Activated CD4-positive, alpha-beta T cell treated with anti-CD3 and anti-CD28 coated beads for 36 hours (primary cell): ENCODE measurements at regions not wholly inside any gene's neighbourhood (a gene's known extent, or its start where the extent isn't known, plus 50 kb on each side); places are given as distances from the start of the nearest gene placed in this dataset.
"Not testable (repeated sequence)": the region's sequence is repeated elsewhere in the genome, so short reads cannot be mapped to it uniquely, and the experiment has no call there.

Source experiments
- ATAC-seq: fragments of 200-7000 bp; cut with Tn5 transposase; one replicate; pipeline ENCODE4 v1.10.0; 2021; ENCODE audit warnings: mild to moderate bottlenecking, moderate library complexity
- CTCF ChIA-PET: fragments of 350-600 bp; sonication (Branson Sonifier 250); formaldehyde crosslinking; loops from one replicate; lab custom pipeline; 2021; ENCODE audit warnings: antibody characterized with exemption; lab: Charles Lee
- POLR2A ChIA-PET: fragments of 350-600 bp; sonication (Branson Sonifier 250); formaldehyde crosslinking; loops from one replicate; lab custom pipeline; 2021; ENCODE audit warnings: antibody characterized with exemption, inconsistent platforms; lab: Charles Lee
- DNase-seq: peaks from one replicate; pipeline ENCODE4 v3.0.0-alpha.2; 2020
- H3K27ac Mint-ChIP-seq: one replicate; pipeline ENCODE4 v1.8.0; 2021; ENCODE audit warnings: mixed read lengths
- H3K27me3 Mint-ChIP-seq: one replicate; pipeline ENCODE4 v1.8.0; 2021; ENCODE audit warnings: mixed read lengths
- H3K36me3 Mint-ChIP-seq: one replicate; pipeline ENCODE4 v1.8.0; 2021; ENCODE audit warnings: low read depth, mixed read lengths
- H3K4me1 Mint-ChIP-seq: one replicate; pipeline ENCODE4 v1.8.0; 2021; ENCODE audit warnings: mixed read lengths
- H3K4me3 Mint-ChIP-seq: one replicate; pipeline ENCODE4 v1.8.0; 2021; ENCODE audit warnings: mild to moderate bottlenecking, moderate library complexity, mixed read lengths
- H3K9me3 Mint-ChIP-seq: one replicate; pipeline ENCODE4 v1.8.0; 2021; ENCODE audit warnings: low read depth, mixed read lengths
- intact Hi-C, 2 experiments: fragments of 100-400 bp; cut with DNase I in 1 of 2; cut with micrococcal nuclease in 1 of 2; formaldehyde crosslinking; loops; one replicate each; pipeline versions ENCODE4 v1.14.2 to v1.15.1; 2022 to 2024; cut with DNase I, micrococcal nuclease

- no peaks in the 10 kb centered on the region for H3K27me3 Mint-ChIP-seq
- H3K4me1 Mint-ChIP-seq, result no peaks in the 10 kb centered on the region
- ChIA-PET CTCF (no interaction called here), POLR2A (no interaction called here)
- H3K27ac Mint-ChIP-seq, result no peak overlapping the region
- ATAC-seq, result no peak
- H3K36me3 Mint-ChIP-seq, result no peaks in the 10 kb centered on the region
- intact Hi-C loops, result no loop called here
- peaks cover 20% of the 10 kb centered on the region for H3K9me3 Mint-ChIP-seq
- DNase-seq, result no peak
- no peak overlapping the region for H3K4me3 Mint-ChIP-seq
These were observed 326.3 kb downstream of the CDH7 start for GRCh38 chr18:66077066-66077465.

GRCh38 chr18:66066191-66066590 lies 315.4 kb downstream of the CDH7 start:
- ChIA-PET CTCF (interaction anchor here (0.7 to 0.9 kb wide), 2 partner anchors 180 to 606 kb away, joined by 3 read pairs; no protein-coding TSS in a partner anchor), POLR2A (no interaction called here)
- no peaks in the 10 kb centered on the region for H3K36me3 Mint-ChIP-seq
- H3K4me3 Mint-ChIP-seq, result no peak overlapping the region
- peaks cover 8% of the 10 kb centered on the region for H3K9me3 Mint-ChIP-seq
- DNase-seq (no peak), ATAC-seq (no peak)
- H3K27me3 Mint-ChIP-seq, result no peaks in the 10 kb centered on the region
- intact Hi-C loops, result no loop called here
- no peaks in the 10 kb centered on the region for H3K4me1 Mint-ChIP-seq
- H3K27ac Mint-ChIP-seq, result no peak overlapping the region

DNA sequence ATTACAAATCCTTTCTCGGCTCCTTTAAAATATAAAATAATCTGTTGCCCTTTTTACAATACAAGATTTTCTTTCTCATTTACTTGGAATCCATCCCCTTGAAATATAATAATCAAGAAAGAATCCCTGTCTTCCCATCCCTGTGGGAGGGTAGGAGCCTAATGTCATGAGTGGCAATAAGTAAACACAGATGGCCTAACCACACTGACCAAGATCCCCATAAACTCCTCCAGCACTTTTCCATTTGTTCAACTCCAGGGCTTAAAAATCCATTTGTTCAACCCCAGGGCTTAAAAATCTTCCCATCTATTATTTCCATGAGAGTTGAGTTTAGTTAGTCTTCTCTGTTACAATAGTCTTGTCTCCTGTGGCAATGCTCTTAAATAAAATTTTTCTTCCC lies 297.6 kb downstream of the CDH7 start:
- no peak overlapping the region for H3K27ac Mint-ChIP-seq
- ChIA-PET CTCF (no interaction called here), POLR2A (no interaction called here)
- no peaks in the 10 kb centered on the region for H3K27me3 Mint-ChIP-seq
- H3K9me3 Mint-ChIP-seq, result peaks cover 7% of the 10 kb centered on the region
- H3K4me1 Mint-ChIP-seq, result no peaks in the 10 kb centered on the region
- no peaks in the 10 kb centered on the region for H3K36me3 Mint-ChIP-seq
- ATAC-seq, result no peak
- intact Hi-C loops, result no loop called here
- no peak overlapping the region for H3K4me3 Mint-ChIP-seq
- DNase-seq, result no peak

GRCh38 chr18:66046032-66046602 lies 295.3 kb downstream of the CDH7 start:
- Mint-ChIP-seq H3K9me3 (no peaks in the 10 kb centered on the region), H3K4me1 (no peaks in the 10 kb centered on the region), H3K27me3 (no peaks in the 10 kb centered on the region), H3K36me3 (no peaks in the 10 kb centered on the region), H3K4me3 (no peak overlapping the region), H3K27ac (no peak overlapping the region)
- intact Hi-C loops, result no loop called here
- DNase-seq (no peak), ATAC-seq (no peak)
- POLR2A ChIA-PET, result no interaction called here
- CTCF ChIA-PET, result no interaction called here

- CTCF ChIA-PET, result no interaction called here
- DNase-seq (no peak), ATAC-seq (no peak)
- POLR2A ChIA-PET, result no interaction called here
- no peak overlapping the region for H3K27ac Mint-ChIP-seq
- H3K9me3 Mint-ChIP-seq, result no peaks in the 10 kb centered on the region
- H3K27me3 Mint-ChIP-seq, result no peaks in the 10 kb centered on the region
- H3K4me3 Mint-ChIP-seq, result no peak overlapping the region
- intact Hi-C loops, result no loop called here
- no peaks in the 10 kb centered on the region for H3K4me1 Mint-ChIP-seq
- no peaks in the 10 kb centered on the region for H3K36me3 Mint-ChIP-seq
These were observed 292.2 kb downstream of the CDH7 start for GRCh38 chr18:66043009-66043408.

DNA sequence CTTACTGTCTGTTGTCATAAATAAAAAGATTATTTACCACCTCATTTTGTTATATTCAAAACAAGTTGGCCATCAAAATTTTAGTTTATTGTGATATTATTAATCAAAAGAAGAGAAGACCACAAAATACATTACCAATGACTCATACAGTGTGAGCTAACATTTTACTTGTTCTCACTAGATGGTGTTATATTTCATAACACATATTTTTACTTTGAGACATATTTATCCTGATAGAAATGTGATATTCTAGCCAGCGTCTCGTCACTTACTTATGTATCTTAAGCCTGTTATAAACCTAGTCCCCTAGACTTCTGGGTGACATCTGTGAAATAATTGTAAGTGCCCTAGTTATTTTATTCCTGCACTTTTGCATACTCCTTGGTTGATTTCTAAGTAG lies 263.2 kb downstream of the CDH7 start:
- ChIA-PET POLR2A (no interaction called here), CTCF (no interaction called here)
- DNase-seq (no peak), ATAC-seq (no peak)
- intact Hi-C loops, result no loop called here
- Mint-ChIP-seq H3K4me1 (no peaks in the 10 kb centered on the region), H3K36me3 (no peaks in the 10 kb centered on the region), H3K4me3 (no peak overlapping the region), H3K27ac (no peak overlapping the region), H3K27me3 (no peaks in the 10 kb centered on the region), H3K9me3 (peaks cover 3% of the 10 kb centered on the region)

DNA sequence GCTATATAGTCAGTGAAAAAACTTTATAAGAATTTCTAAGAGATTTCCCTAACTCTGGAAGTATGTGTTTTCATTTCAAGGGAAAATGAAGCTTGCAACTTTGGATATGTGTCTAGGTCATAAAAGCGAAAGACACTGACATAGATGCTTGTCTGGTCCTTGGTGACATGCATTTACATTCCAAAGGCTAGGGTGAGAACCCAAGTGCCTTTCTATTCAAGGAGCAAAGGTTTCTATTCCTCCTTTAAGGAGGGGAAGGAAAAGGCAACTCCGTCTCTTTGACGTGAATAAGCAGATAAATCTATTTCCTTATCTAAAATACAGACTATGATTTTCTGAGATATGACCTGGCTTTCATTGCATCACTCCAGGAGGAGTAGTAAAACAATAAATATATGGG lies 261.1 kb downstream of the CDH7 start:
- Mint-ChIP-seq H3K4me1 (no peaks in the 10 kb centered on the region), H3K27ac (no peak overlapping the region), H3K27me3 (no peaks in the 10 kb centered on the region), H3K36me3 (no peaks in the 10 kb centered on the region), H3K9me3 (peaks cover 3% of the 10 kb centered on the region), H3K4me3 (no peak overlapping the region)
- DNase-seq (no peak), ATAC-seq (no peak)
- CTCF ChIA-PET, result interaction anchor here (0.7 kb wide), 1 partner anchor 231 kb away, joined by 3 read pairs; no protein-coding TSS in a partner anchor
- POLR2A ChIA-PET, result no interaction called here
- intact Hi-C loops, result no loop called here

- POLR2A ChIA-PET, result no interaction called here
- Mint-ChIP-seq H3K27ac (no peak overlapping the region), H3K4me1 (no peaks in the 10 kb centered on the region), H3K4me3 (no peak overlapping the region), H3K27me3 (no peaks in the 10 kb centered on the region), H3K36me3 (no peaks in the 10 kb centered on the region), H3K9me3 (peaks cover 4% of the 10 kb centered on the region)
- CTCF ChIA-PET, result no interaction called here
- intact Hi-C loops, result no loop called here
- ATAC-seq (no peak), DNase-seq (no peak)
These were observed 255.2 kb downstream of the CDH7 start for GRCh38 chr18:66005831-66006588.

DNA sequence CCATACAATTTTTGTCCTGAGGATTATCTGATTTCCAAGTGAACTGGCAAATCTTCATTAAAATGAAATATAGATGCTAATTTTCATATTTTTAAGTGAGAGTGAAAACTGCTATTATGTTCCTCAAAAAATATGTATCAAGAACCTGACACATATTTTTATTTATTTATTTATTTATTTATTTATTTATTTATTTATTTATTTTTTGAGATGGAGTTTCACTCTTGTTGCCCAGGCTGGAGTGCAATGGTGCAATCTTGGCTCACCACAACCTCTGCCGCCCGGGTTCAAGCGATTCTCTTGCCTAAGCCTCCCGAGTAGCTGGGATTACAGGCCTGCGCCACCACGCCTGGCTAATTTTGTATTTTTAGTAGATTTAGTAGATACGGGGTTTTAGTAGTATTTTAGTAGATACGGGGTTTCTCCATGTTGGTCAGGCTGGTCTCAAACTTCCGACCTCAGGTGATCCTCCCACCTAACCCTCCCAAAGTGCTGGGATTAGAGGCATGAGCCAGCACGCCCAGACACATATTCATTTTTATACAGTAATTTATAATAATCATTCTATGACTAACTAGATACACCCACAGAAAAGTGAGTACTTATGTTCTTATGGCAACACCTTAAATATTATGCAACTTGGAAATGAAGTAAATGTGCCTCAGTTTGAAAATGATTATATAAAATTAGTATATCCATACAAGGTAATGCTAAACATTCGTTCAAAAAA lies 248.3 kb downstream of the CDH7 start:
- H3K9me3 Mint-ChIP-seq, H3K4me1 Mint-ChIP-seq, DNase-seq, CTCF ChIA-PET, ATAC-seq, H3K4me3 Mint-ChIP-seq, H3K27ac Mint-ChIP-seq, H3K27me3 Mint-ChIP-seq, H3K36me3 Mint-ChIP-seq, intact Hi-C loops, POLR2A ChIA-PET: not testable (repeated sequence)

DNA sequence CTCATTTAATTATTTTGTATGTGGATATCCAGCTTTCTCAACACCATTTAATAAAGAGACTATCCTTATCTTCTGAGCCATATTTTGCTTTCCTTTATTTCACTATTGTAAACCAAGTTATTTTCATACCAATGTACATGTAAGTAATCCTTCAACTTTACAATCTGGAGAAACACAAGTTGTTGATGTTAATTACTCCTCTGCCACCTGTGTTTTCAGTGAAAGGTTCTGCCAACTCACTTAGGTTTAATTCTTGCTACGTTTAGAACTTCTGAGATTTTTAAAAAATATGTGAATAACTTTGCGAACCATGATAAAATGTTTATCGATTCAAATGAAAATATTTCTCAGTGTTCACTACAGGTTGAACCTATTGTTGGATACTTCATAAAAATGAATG lies 244.4 kb downstream of the CDH7 start:
- no peak overlapping the region for H3K4me3 Mint-ChIP-seq
- ATAC-seq, result no peak
- DNase-seq, result no peak
- no peaks in the 10 kb centered on the region for H3K27me3 Mint-ChIP-seq
- CTCF ChIA-PET, result no interaction called here
- POLR2A ChIA-PET, result no interaction called here
- no peaks in the 10 kb centered on the region for H3K36me3 Mint-ChIP-seq
- no peak overlapping the region for H3K27ac Mint-ChIP-seq
- intact Hi-C loops, result no loop called here
- no peaks in the 10 kb centered on the region for H3K9me3 Mint-ChIP-seq
- H3K4me1 Mint-ChIP-seq, result no peaks in the 10 kb centered on the region

DNA sequence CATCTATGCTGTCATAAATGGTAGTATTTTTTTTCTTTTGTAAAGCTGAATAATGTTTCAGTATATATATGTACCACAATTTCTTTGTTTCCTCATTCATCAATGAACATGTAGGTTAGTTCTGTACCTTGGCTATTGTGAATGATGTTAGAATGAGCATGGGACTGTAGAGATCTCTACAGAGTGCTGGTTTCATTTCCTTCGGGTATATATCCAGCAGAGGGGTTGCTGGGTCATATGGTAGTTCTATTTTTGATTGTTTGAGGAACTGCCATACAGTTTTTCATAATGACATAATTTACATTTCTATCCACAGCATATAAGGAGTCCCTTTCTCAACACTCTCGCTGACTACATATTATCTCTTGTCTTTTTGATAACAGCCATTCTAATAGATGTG lies 243.5 kb downstream of the CDH7 start:
- Mint-ChIP-seq H3K4me3 (no peak overlapping the region), H3K4me1 (no peaks in the 10 kb centered on the region), H3K27me3 (no peaks in the 10 kb centered on the region), H3K36me3 (no peaks in the 10 kb centered on the region), H3K27ac (no peak overlapping the region), H3K9me3 (no peaks in the 10 kb centered on the region)
- CTCF ChIA-PET, result no interaction called here
- intact Hi-C loops, result no loop called here
- POLR2A ChIA-PET, result no interaction called here
- ATAC-seq (no peak), DNase-seq (no peak)
